IMR-90 (cell line): ENCODE measurements at regions not wholly inside any gene's neighbourhood (a gene's known extent, or its start where the extent isn't known, plus 50 kb on each side); places are given as distances from the start of the nearest gene placed in this dataset.

Experiments
- ATAC-seq: fragments of 200-7000 bp; cut with Tn5 transposase; 2 replicates; pipeline ENCODE4 v1.9.1; 2020; ENCODE audit warnings: low read depth, mild to moderate bottlenecking, moderate library complexity
- BruUV-seq: library from RNA; stranded (reverse); fragments of 400-500 nt; replicated peaks from 2 replicates; lab custom pipeline; 2021; lab: Mats Ljungman, UMichigan
- CTCF ChIA-PET: fragments of 300-600 bp; formaldehyde crosslinking; extraction: SDS; loops from one replicate; lab custom pipeline; 2021; ENCODE audit warnings: antibody characterized with exemption; lab: Yijun Ruan, JAX
- POLR2A ChIA-PET: fragments of 300-600 bp; sonication (Branson Sonifier 250); formaldehyde crosslinking; loops from one replicate; lab custom pipeline; 2022; ENCODE audit warnings: antibody characterized with exemption; ENCODE audit not compliant: unreplicated experiment; lab: Charles Lee
- DNase-seq: peaks from one replicate; pipeline ENCODE4 v3.0.0; 2013
- H2AFZ ChIP-seq: replicated peaks from 2 replicates; pipeline ENCODE3; 2013; ENCODE audit warnings: low read length, mild to moderate bottlenecking; ENCODE audit not compliant: poor library complexity
- H2AK5ac ChIP-seq: 2 replicates; pipeline ENCODE4 v1.6.1; 2013; ENCODE audit warnings: low read depth, low read length, inconsistent platforms
- H2AK9ac ChIP-seq: replicated peaks from 2 replicates; pipeline ENCODE3; 2013; ENCODE audit warnings: mild to moderate bottlenecking, low read depth, low read length, moderate library complexity; ENCODE audit not compliant: poor library complexity
- H2BK120ac ChIP-seq: 2 replicates; pipeline ENCODE4 v1.6.1; 2013; ENCODE audit warnings: low read depth, low read length, inconsistent platforms
- H2BK15ac ChIP-seq: 3 replicates; pipeline ENCODE4 v1.6.1; 2013; ENCODE audit warnings: low read depth, low read length, inconsistent platforms
- H2BK20ac ChIP-seq: 2 replicates; pipeline ENCODE4 v1.6.1; 2013; ENCODE audit warnings: low read depth, mild to moderate bottlenecking, inconsistent platforms, low read length, moderate library complexity
- H2BK5ac ChIP-seq: 2 replicates; pipeline ENCODE4 v1.6.1; 2013; ENCODE audit warnings: mild to moderate bottlenecking, low read depth, low read length, inconsistent platforms; ENCODE audit not compliant: poor library complexity, severe bottlenecking
- H3K14ac ChIP-seq: replicated peaks from 2 replicates; pipeline ENCODE4 v1.6.1; 2013; ENCODE audit warnings: low read depth, low read length, inconsistent platforms
- H3K18ac ChIP-seq: 2 replicates; pipeline ENCODE4 v1.6.1; 2013; ENCODE audit warnings: low read depth, low read length, control low read depth
- H3K23ac ChIP-seq: 2 replicates; pipeline ENCODE4 v1.6.1; 2013; ENCODE audit warnings: low read depth, low read length, inconsistent platforms
- H3K27ac ChIP-seq: 2 replicates; pipeline ENCODE4 v1.5.1; 2013; ENCODE audit warnings: mild to moderate bottlenecking, control low read depth, low read length; ENCODE audit not compliant: insufficient read depth
- H3K27me3 ChIP-seq: 2 replicates; pipeline ENCODE4 v1.6.1; 2013; ENCODE audit warnings: low read length; ENCODE audit not compliant: control insufficient read depth, insufficient read depth
- H3K36me3 ChIP-seq: 2 replicates; pipeline ENCODE4 v1.6.1; 2013; ENCODE audit warnings: low read length, mixed read lengths; ENCODE audit not compliant: control insufficient read depth, insufficient read depth
- H3K4ac ChIP-seq: 2 replicates; pipeline ENCODE4 v1.6.1; 2013; ENCODE audit warnings: low read depth, low read length, inconsistent platforms
- H3K4me1 ChIP-seq: 2 replicates; pipeline ENCODE4 v1.6.1; 2013; ENCODE audit warnings: low read length, mixed read lengths; ENCODE audit not compliant: control insufficient read depth, insufficient read depth
- H3K4me2 ChIP-seq: 2 replicates; pipeline ENCODE4 v1.6.1; 2013; ENCODE audit warnings: low read depth, mild to moderate bottlenecking, control low read depth, low read length, moderate library complexity
- H3K4me3 ChIP-seq: 2 replicates; pipeline ENCODE4 v1.5.1; 2013; ENCODE audit warnings: low read depth, mild to moderate bottlenecking, control low read depth, low read length, moderate library complexity; ENCODE audit not compliant: insufficient read depth
- H3K56ac ChIP-seq: 2 replicates; pipeline ENCODE4 v1.6.1; 2013; ENCODE audit warnings: low read length, inconsistent platforms; ENCODE audit not compliant: insufficient read depth; ENCODE audit errors: extremely low read depth
- H3K79me1 ChIP-seq, 2 experiments: 2 replicates each; pipeline ENCODE4 v1.6.1; 2013; ENCODE audit warnings: low read length in 2 of 2, inconsistent platforms in 1 of 2, low read depth in 1 of 2
- H3K9ac ChIP-seq: 2 replicates; pipeline ENCODE4 v1.6.1; 2013; ENCODE audit warnings: low read depth, low read length, control low read depth
- H3K9me1 ChIP-seq: 2 replicates; pipeline ENCODE4 v1.6.1; 2013; ENCODE audit warnings: low read length, inconsistent platforms; ENCODE audit not compliant: insufficient read depth
- H3K9me3 ChIP-seq: 2 replicates; pipeline ENCODE4 v1.6.1; 2013; ENCODE audit warnings: low read length; ENCODE audit not compliant: control insufficient read depth, insufficient read depth
- H4K20me1 ChIP-seq: 2 replicates; pipeline ENCODE4 v1.6.1; 2013; ENCODE audit warnings: low read length, inconsistent platforms; ENCODE audit not compliant: insufficient read depth
- H4K5ac ChIP-seq: 2 replicates; pipeline ENCODE4 v1.6.1; 2013; ENCODE audit warnings: mild to moderate bottlenecking, low read depth, low read length, control low read depth
- H4K8ac ChIP-seq, 2 experiments: 2 replicates each; pipeline ENCODE4 v1.6.1; 2013; ENCODE audit warnings: low read depth in 2 of 2, low read length in 2 of 2, control low read depth in 1 of 2, inconsistent platforms in 1 of 2
- H4K91ac ChIP-seq: 2 replicates; pipeline ENCODE4 v1.6.1; 2013; ENCODE audit warnings: low read depth, low read length, inconsistent platforms; ENCODE audit not compliant: insufficient read depth
- BHLHE40 ChIP-seq: fragments of 150-350 bp; IDR thresholded peaks from 2 replicates; pipeline ENCODE4 v1.6.1; 2016; ENCODE audit warnings: mild to moderate bottlenecking, low read depth, low read length
- CEBPB ChIP-seq: IDR thresholded peaks from 2 replicates; pipeline ENCODE4 v1.6.1; 2012; ENCODE audit warnings: low read depth, low read length, improper control_type of control experiment
- CHD1 ChIP-seq: IDR thresholded peaks from 2 replicates; pipeline ENCODE4 v1.6.1; 2012; ENCODE audit warnings: low read depth, low read length, improper control_type of control experiment
- CTCF ChIP-seq: conservative IDR thresholded peaks from 2 replicates; pipeline ENCODE4 v1.5.1; 2012; ENCODE audit warnings: mild to moderate bottlenecking, low read depth, low read length, improper control_type of control experiment
- ELK1 ChIP-seq: fragments of 150-350 bp; IDR thresholded peaks from 2 replicates; pipeline ENCODE4 v1.6.1; 2016; ENCODE audit warnings: low read depth, mild to moderate bottlenecking, low read length, moderate library complexity, borderline replicate concordance
- FOS ChIP-seq: fragments of 150-350 bp; IDR thresholded peaks from 2 replicates; pipeline ENCODE4 v1.6.1; 2016; ENCODE audit warnings: low read depth, low read length
- MAFK ChIP-seq: IDR thresholded peaks from 2 replicates; pipeline ENCODE4 v1.6.1; 2012; ENCODE audit warnings: low read depth, low read length, improper control_type of control experiment
- MAZ ChIP-seq: IDR thresholded peaks from 2 replicates; pipeline ENCODE4 v1.6.1; 2012; ENCODE audit warnings: low read depth, mild to moderate bottlenecking, low read length, improper control_type of control experiment, moderate library complexity, borderline replicate concordance
- MXI1 ChIP-seq: IDR thresholded peaks from 2 replicates; pipeline ENCODE4 v1.6.1; 2012; ENCODE audit warnings: low read depth, mild to moderate bottlenecking, low read length, moderate library complexity, borderline replicate concordance
- NFE2L2 ChIP-seq: fragments of 150-350 bp; IDR thresholded peaks from 2 replicates; pipeline ENCODE4 v1.6.1; 2016; ENCODE audit warnings: low read depth, mild to moderate bottlenecking, low read length
- POLR2A ChIP-seq: IDR thresholded peaks from 2 replicates; pipeline ENCODE4 v1.6.1; 2012; ENCODE audit warnings: mild to moderate bottlenecking, low read depth, low read length
- RCOR1 ChIP-seq: IDR thresholded peaks from 2 replicates; pipeline ENCODE4 v1.6.1; 2012; ENCODE audit warnings: mild to moderate bottlenecking, low read length, improper control_type of control experiment; ENCODE audit not compliant: insufficient replicate concordance
- RFX5 ChIP-seq: IDR thresholded peaks from 2 replicates; pipeline ENCODE4 v1.8.0; 2012; ENCODE audit warnings: low read depth, mild to moderate bottlenecking, low read length, moderate library complexity
- SMC3 ChIP-seq: fragments of 150-350 bp; IDR thresholded peaks from 2 replicates; pipeline ENCODE4 v1.6.1; 2016; ENCODE audit warnings: low read depth, mild to moderate bottlenecking, antibody characterized with exemption, low read length, moderate library complexity
- USF2 ChIP-seq: fragments of 150-350 bp; IDR thresholded peaks from 2 replicates; pipeline ENCODE4 v1.6.1; 2017; ENCODE audit warnings: mild to moderate bottlenecking, antibody characterized with exemption, low read length, low read depth
- WGBS, 2 experiments: methylation state at CpG; one replicate each; pipeline versions ENCODE4 v1.1.5 to v1.1.7; 2013; ENCODE audit warnings: missing lambda C conversion rate in 2 of 2; ENCODE audit not compliant: insufficient read length in 1 of 2; ENCODE audit errors: extremely low coverage in 2 of 2; 5-methylcytosine and 5-hydroxymethylcytosine counted together
- dilution Hi-C: fragments of 300-500 bp; cut with HindIII; formaldehyde crosslinking; loops from one replicate; pipeline ENCODE4 v1.14.3; 2018; ENCODE audit warnings: low sequenced_read_pairs; ENCODE audit not compliant: unreplicated experiment
- in situ Hi-C: fragments of 300-500 bp; cut with MboI; formaldehyde crosslinking; loops from 3 replicates; pipeline ENCODE4 v1.14.3; 2019; ENCODE audit warnings: low sequenced_read_pairs, inconsistent platforms, mixed read lengths
- intact Hi-C: fragments of 100-400 bp; cut with micrococcal nuclease; formaldehyde crosslinking; loops from 2 replicates; pipeline ENCODE4 v1.10.0; 2022

- Histone ChIP-seq H2BK5ac (no peak overlapping the region), H3K4me3 (no peak overlapping the region), H3K18ac (no peak overlapping the region), H3K4me2 (no peak overlapping the region), H3K14ac (no peak overlapping the region), H3K79me1 (no peaks in the 10 kb centered on the region), H3K4me1 (peaks cover 2% of the 10 kb centered on the region; the same call in 1 of the 2 replicates), H2BK15ac (no peak overlapping the region), H3K23ac (no peak overlapping the region), H3K4ac (no peak overlapping the region), H2BK120ac (no peak overlapping the region), H4K5ac (no peak overlapping the region), H4K20me1 (no peaks in the 10 kb centered on the region), H2BK20ac (no peak overlapping the region), H3K36me3 (no peaks in the 10 kb centered on the region), H2AK5ac (no peak overlapping the region), H2AK9ac (no peak overlapping the region), H3K27ac (no peak overlapping the region), H2AFZ (no peak overlapping the region), H3K27me3 (no peaks in the 10 kb centered on the region), H4K91ac (no peak overlapping the region), H4K8ac (no peak overlapping the region), H3K9ac (no peak overlapping the region), H3K56ac (no peak overlapping the region), H3K9me3 (no peaks in the 10 kb centered on the region), H3K9me1 (no peaks in the 10 kb centered on the region)
- ATAC-seq (no peak), DNase-seq (no peak)
- BruUV-seq = no TSS peak
- in situ Hi-C loops (no loop called here), dilution Hi-C loops (no loop called here), intact Hi-C loops (no loop called here)
- ChIA-PET CTCF (no interaction called here), POLR2A (interaction anchor here (0.6 kb wide), 1 partner anchor 355 kb away, joined by 5 read pairs; no protein-coding TSS in a partner anchor)
- TF ChIP-seq RFX5 = no peak
- TF ChIP-seq RCOR1 = no peak
- TF ChIP-seq CTCF = no peak
- TF ChIP-seq ELK1 = no peak
- no peak for TF ChIP-seq MXI1
- no peak for TF ChIP-seq NFE2L2
- TF ChIP-seq FOS = no peak
- TF ChIP-seq CEBPB = no peak
- TF ChIP-seq USF2 = no peak
- TF ChIP-seq POLR2A = no peak
- no peak for TF ChIP-seq SMC3
- TF ChIP-seq BHLHE40 = no peak
- TF ChIP-seq CHD1 = no peak
- TF ChIP-seq MAZ = no peak
- no peak for TF ChIP-seq MAFK
- 100% methylated on average over 1 of the region's 6 CpGs; no CpG with 5 or more reads in 1 of the 2 experiments for WGBS, 2 experiments
These were observed 188.8 kb upstream of the NRP1 start for GRCh38 chr10:33523236-33523792.
